ENCODE measurements at regions not wholly inside any gene's neighbourhood (a gene's known extent, or its start where the extent isn't known, plus 50 kb on each side); places are given as distances from the start of the nearest gene placed in this dataset.

GRCh38 chr14:86961106-86961716 lies 1031.8 kb downstream of the GALC start:
- no peak for DNase-seq (ENCODE audit: low read depth in 1 of 2, low spot score in 2 of 2)
- H3K27me3 ChIP-seq (replicated peaks) = no peaks in the 10 kb centered on the region

DNA sequence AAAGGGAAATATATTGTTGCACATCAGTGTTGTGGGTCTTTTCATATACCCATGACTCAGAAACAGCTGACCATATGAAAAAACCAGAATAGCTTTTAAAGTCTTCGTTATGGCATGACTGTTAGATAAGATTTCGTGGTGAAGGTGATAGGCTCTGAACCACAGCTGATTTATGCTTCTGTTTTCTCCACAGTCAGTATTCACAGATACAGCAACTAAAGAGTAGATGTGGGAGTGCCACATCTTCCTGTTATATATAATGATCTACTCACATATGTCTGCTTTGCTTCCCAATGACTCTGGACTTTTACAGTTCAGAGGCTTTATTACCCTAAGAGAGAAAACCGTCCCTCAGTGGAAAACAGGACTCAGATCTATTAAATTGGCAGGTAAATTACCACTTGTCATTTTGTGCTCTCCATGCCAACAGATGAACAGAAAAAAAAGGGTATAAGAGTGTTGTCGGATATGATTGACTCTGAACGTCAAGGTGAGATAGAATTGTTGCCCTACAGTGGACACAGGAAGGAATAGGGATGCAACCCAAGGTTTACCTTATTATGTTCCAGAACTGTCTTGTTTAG lies 1037.1 kb downstream of the GALC start:
- H3K4me3 ChIP-seq = no peak overlapping the region

More at GRCh38 chr14:86961106-86961716, 1031.8 kb downstream of the GALC start:
- Histone ChIP-seq H3K36me3 (no peaks in the 10 kb centered on the region), H3K4me1 (replicated peaks) (no peaks in the 10 kb centered on the region), H3K27ac (no peak overlapping the region), H3K9me3 (replicated peaks) (no peaks in the 10 kb centered on the region), H3K4me3 (no peak overlapping the region)

DNA sequence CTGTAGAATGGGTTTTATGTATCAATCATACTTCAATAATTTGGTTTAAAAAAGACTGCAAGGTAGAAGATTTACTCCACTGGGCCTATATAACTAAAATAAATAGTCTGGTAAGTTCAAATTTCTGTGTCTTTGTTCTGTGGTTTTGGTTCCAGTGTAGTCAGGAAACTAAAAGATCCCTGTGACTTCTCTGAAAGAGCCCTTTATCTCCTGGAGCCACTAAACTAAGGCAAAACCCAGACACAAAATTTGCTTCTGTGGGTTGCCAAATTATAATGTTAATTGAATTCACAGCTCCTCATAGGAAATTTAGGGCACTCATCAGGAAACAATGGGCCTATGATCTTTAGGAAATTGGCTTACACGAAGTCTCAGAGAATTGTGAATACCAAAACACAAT lies 1038.4 kb downstream of the GALC start:
- H3K4me3 ChIP-seq = no peak overlapping the region
- DNase-seq (ENCODE audit: low read depth in 1 of 2, low spot score in 2 of 2) = no peak
- H3K27me3 ChIP-seq (replicated peaks) = no peaks in the 10 kb centered on the region
- H3K9me3 ChIP-seq (replicated peaks) = no peaks in the 10 kb centered on the region
- H3K4me1 ChIP-seq (replicated peaks) = no peaks in the 10 kb centered on the region
- no peak overlapping the region for H3K27ac ChIP-seq
- H3K36me3 ChIP-seq = no peaks in the 10 kb centered on the region

More for the DNA sequence above, 1037.1 kb downstream of the GALC start:
- H3K4me1 ChIP-seq (replicated peaks) = no peaks in the 10 kb centered on the region
- no peaks in the 10 kb centered on the region for H3K36me3 ChIP-seq
- H3K9me3 ChIP-seq (replicated peaks) = no peaks in the 10 kb centered on the region
- no peaks in the 10 kb centered on the region for H3K27me3 ChIP-seq (replicated peaks)
- H3K27ac ChIP-seq = no peak overlapping the region
- DNase-seq (ENCODE audit: low read depth in 1 of 2, low spot score in 2 of 2) = no peak

- H3K4me3 ChIP-seq = no peak overlapping the region
- H3K36me3 ChIP-seq = no peaks in the 10 kb centered on the region
- no peaks in the 10 kb centered on the region for H3K9me3 ChIP-seq (replicated peaks)
- H3K27ac ChIP-seq = no peak overlapping the region
- no peaks in the 10 kb centered on the region for H3K4me1 ChIP-seq (replicated peaks)
- H3K27me3 ChIP-seq (replicated peaks) = no peaks in the 10 kb centered on the region
- no peak for DNase-seq (ENCODE audit: low read depth in 1 of 2, low spot score in 2 of 2)
Observed at GRCh38 chr14:86946446-86946845, 1046.5 kb downstream of the GALC start.

DNA sequence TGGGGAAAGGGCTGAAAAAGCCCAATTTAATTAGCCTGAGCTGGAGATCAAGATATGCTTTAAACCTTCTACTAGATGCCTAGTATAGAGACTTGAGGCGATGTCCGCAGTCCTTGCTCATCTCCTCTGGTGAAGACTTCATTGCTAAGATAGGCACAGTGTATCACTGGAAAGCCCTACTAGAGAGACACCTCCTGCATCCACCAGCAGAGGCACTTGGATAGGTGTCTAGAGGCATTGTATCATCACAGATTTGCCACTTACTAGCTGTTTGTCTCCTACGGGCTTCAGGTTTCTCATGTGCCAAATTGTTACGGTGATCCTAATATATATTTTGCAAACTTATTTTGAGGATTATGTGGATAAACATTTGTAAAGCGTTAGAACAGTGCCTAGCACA lies 1048.5 kb downstream of the GALC start:
- no peaks in the 10 kb centered on the region for H3K27me3 ChIP-seq (replicated peaks)
- no peak overlapping the region for H3K27ac ChIP-seq
- H3K9me3 ChIP-seq (replicated peaks) = no peaks in the 10 kb centered on the region
- no peak for DNase-seq (ENCODE audit: low read depth in 1 of 2, low spot score in 2 of 2)
- H3K4me1 ChIP-seq (replicated peaks) = no peaks in the 10 kb centered on the region
- H3K36me3 ChIP-seq = no peaks in the 10 kb centered on the region
- no peak overlapping the region for H3K4me3 ChIP-seq

DNA sequence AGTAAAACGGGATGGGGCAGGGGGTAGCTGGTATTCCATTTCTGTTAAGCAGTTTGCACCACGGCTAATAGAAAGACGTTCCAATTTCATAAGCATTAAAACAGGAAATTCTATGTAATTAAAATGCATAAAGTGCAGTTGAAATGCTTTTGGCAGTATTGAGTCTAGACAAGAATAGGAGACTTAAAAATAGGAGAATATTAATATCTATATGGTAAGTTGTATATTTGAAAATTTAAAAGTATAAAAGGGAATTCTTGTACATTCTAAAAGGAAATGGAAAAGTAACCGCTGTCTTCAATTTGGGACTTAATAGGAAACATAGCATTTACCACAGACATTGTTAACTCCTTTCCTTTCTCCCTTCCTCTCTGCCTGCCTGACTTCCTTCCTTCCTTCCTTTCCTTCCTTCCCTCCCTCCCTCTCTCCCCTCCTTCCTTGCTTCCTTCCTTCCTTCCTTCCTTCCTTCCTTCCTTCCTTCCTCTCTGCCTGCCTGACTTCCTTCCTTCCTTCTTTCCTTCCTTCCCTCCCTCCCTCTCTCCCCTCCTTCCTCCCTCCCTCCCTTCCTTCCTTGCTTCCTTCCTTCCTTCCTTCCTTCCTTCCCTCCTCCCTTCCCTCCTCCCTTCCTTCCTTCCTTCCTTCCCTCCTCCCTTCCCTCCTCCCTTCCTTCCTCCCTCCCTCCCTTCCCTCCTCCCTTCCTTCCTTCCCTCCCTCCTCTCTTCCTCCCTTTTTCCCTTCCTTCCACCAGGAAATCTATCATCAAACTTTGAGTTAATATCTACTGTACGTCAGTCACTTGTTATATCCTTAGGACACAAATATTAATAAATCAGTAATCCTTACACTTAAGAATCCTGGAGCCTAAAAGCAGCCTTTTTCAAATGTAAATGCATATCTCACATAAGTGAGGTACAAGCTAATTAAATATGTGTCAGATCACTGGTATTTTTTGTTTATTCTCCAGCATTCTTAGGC lies 1049.3 kb downstream of the GALC start:
- no peaks in the 10 kb centered on the region for H3K36me3 ChIP-seq
- no peak for DNase-seq (ENCODE audit: low read depth in 1 of 2, low spot score in 2 of 2)
- no peaks in the 10 kb centered on the region for H3K27me3 ChIP-seq (replicated peaks)
- no peaks in the 10 kb centered on the region for H3K4me1 ChIP-seq (replicated peaks)
- H3K4me3 ChIP-seq = no peak overlapping the region
- H3K9me3 ChIP-seq (replicated peaks) = no peaks in the 10 kb centered on the region
- no peak overlapping the region for H3K27ac ChIP-seq

DNA sequence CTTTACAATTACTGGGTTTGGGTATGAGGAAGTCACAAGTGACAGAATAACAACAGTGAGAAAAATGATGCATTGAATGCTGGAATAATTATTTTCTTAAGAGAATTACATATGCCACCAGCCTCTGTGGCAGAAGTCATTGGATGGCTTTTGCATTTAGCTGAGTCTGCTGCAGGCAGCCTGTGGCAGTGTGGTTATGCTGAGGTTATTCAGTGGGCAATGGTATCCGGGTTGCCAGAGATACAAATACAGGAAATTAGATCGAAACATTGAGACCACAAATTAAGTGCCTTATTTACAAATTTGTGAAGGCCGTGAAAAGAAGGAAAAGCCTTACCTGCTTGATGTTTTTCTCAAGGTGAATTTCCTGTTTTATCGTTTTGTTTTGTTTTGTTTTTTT lies 1050.0 kb downstream of the GALC start:
- Histone ChIP-seq H3K27me3 (replicated peaks) (no peaks in the 10 kb centered on the region), H3K27ac (no peak overlapping the region), H3K36me3 (no peaks in the 10 kb centered on the region), H3K4me3 (no peak overlapping the region), H3K4me1 (replicated peaks) (no peaks in the 10 kb centered on the region), H3K9me3 (replicated peaks) (no peaks in the 10 kb centered on the region)
- DNase-seq (ENCODE audit: low read depth in 1 of 2, low spot score in 2 of 2) = no peak

DNA sequence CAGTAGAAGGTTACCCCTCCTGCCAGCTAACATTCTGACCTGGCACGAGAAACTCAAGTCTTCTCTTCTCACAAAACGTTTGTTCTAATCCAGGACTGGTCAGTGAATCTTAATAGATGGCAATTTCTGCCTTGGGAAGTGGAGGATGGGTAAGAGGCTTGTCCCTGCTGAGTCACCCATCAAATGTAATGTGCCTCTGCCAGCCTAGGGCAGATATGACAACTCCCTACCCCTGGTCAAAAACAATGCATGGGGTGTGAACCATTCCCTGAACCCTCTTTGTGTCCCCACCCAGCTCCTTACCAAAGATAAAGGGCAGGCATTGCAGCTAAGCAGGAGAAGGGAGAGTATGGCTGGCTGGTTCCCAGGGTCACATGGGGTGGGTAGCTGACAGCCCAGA lies 1052.9 kb downstream of the GALC start:
- no peak for DNase-seq (ENCODE audit: low read depth in 1 of 2, low spot score in 2 of 2)
- Histone ChIP-seq H3K27me3 (replicated peaks) (no peaks in the 10 kb centered on the region), H3K4me1 (replicated peaks) (peaks cover 6% of the 10 kb centered on the region; the same call in 1 of the 2 replicates), H3K36me3 (no peaks in the 10 kb centered on the region), H3K27ac (no peak overlapping the region), H3K4me3 (no peak overlapping the region), H3K9me3 (replicated peaks) (no peaks in the 10 kb centered on the region)

GRCh38 chr14:86938320-86938719 lies 1054.7 kb downstream of the GALC start:
- Histone ChIP-seq H3K27ac (no peak overlapping the region), H3K27me3 (replicated peaks) (no peaks in the 10 kb centered on the region), H3K4me3 (no peak overlapping the region), H3K36me3 (no peaks in the 10 kb centered on the region), H3K9me3 (replicated peaks) (no peaks in the 10 kb centered on the region), H3K4me1 (replicated peaks) (peaks cover 10% of the 10 kb centered on the region; the same call in 1 of the 2 replicates)
- DNase-seq (ENCODE audit: low read depth in 1 of 2, low spot score in 2 of 2) = no peak

GRCh38 chr14:86936556-86936955 lies 1056.4 kb downstream of the GALC start:
- no peak overlapping the region for H3K4me3 ChIP-seq
- no peaks in the 10 kb centered on the region for H3K9me3 ChIP-seq (replicated peaks)
- no peaks in the 10 kb centered on the region for H3K36me3 ChIP-seq
- H3K27me3 ChIP-seq (replicated peaks) = no peaks in the 10 kb centered on the region
- no peak overlapping the region for H3K27ac ChIP-seq
- peaks cover 10% of the 10 kb centered on the region; the same call in 1 of the 2 replicates for H3K4me1 ChIP-seq (replicated peaks)
- DNase-seq (ENCODE audit: low read depth in 1 of 2, low spot score in 2 of 2) = no peak

- Histone ChIP-seq H3K4me3 (no peak overlapping the region), H3K4me1 (replicated peaks) (peaks cover 10% of the 10 kb centered on the region; the same call in 1 of the 2 replicates), H3K27ac (no peak overlapping the region; the same call in 1 of the 2 replicates), H3K36me3 (no peaks in the 10 kb centered on the region), H3K27me3 (replicated peaks) (no peaks in the 10 kb centered on the region), H3K9me3 (replicated peaks) (no peaks in the 10 kb centered on the region)
- peak in 1 of 2 experiments; percentile 47 for DNase-seq (ENCODE audit: low read depth in 1 of 2, low spot score in 2 of 2)
Observed at GRCh38 chr14:86935241-86935885, 1057.6 kb downstream of the GALC start.

GRCh38 chr14:86933958-86934595 lies 1058.9 kb downstream of the GALC start:
- Histone ChIP-seq H3K4me1 (replicated peaks) (peaks cover 10% of the 10 kb centered on the region; the same call in 1 of the 2 replicates), H3K27ac (no peak overlapping the region), H3K27me3 (replicated peaks) (no peaks in the 10 kb centered on the region), H3K9me3 (replicated peaks) (no peaks in the 10 kb centered on the region), H3K36me3 (no peaks in the 10 kb centered on the region), H3K4me3 (no peak overlapping the region)
- DNase-seq (ENCODE audit: low read depth in 1 of 2, low spot score in 2 of 2) = no peak

DNA sequence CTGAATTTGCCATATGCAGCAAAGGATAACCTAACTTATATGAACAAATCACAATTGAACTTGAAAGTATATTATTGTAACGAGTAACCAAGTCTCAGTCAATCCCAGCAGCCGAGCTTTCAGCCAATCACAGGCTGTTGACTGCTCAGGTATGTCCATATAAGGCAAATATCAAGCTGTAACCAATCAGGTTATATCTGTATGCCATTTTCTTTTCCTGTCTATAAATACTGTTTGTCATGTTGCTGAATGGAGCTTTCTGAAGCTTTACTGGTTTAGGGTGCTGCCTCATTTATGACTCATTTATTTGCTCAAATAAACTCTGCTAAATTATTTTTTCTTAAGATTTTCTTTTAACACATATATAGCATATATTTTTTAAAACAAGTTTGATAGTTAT lies 1059.5 kb downstream of the GALC start:
- H3K4me1 ChIP-seq (replicated peaks) = peaks cover 10% of the 10 kb centered on the region; the same call in 1 of the 2 replicates
- no peaks in the 10 kb centered on the region for H3K36me3 ChIP-seq
- H3K4me3 ChIP-seq = no peak overlapping the region
- H3K9me3 ChIP-seq (replicated peaks) = no peaks in the 10 kb centered on the region
- no peaks in the 10 kb centered on the region for H3K27me3 ChIP-seq (replicated peaks)
- no peak for DNase-seq (ENCODE audit: low read depth in 1 of 2, low spot score in 2 of 2)
- H3K27ac ChIP-seq = no peak overlapping the region
